ENCODE measurements at regions not wholly inside any gene's neighbourhood (a gene's known extent, or its start where the extent isn't known, plus 50 kb on each side); places are given as distances from the start of the nearest gene placed in this dataset.
"Not testable (repeated sequence)": the region's sequence is repeated elsewhere in the genome, so short reads cannot be mapped to it uniquely, and the experiment has no call there.

GRCh38 chr7:84712374-84713121, 474.3 kb downstream of the SEMA3D start:
- H3K4me1 Mint-ChIP-seq = peaks cover 13% of the 10 kb centered on the region

DNA sequence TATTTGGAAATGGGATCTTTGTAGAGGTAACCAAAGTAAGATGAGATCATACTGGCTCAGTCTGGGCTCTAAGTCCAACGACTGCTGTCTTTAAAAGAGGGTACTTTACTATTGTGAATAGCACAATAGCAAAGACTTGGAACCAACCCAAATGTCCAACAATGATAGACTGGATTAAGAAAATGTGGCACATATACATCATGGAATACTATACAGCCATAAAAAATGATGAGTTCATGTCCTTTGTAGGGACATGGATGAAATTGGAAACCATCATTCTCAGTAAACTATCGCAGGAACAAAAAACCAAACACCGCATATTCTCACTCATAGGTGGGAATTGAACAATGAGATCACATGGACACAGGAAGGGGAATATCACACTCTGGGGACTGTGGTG, 476.3 kb downstream of the SEMA3D start:
- H3K36me3 Mint-ChIP-seq; H3K4me3 Mint-ChIP-seq; H3K27me3 Mint-ChIP-seq (ENCODE audit: low read depth); DNase-seq (ENCODE audit: low spot score in 2 of 2, unreplicated experiment in 2 of 2); H3K27ac Mint-ChIP-seq; H3K9me3 Mint-ChIP-seq; H3K4me1 Mint-ChIP-seq: not testable (repeated sequence)

More at GRCh38 chr7:84712374-84713121, 474.3 kb downstream of the SEMA3D start:
- no peaks in the 10 kb centered on the region for H3K27me3 Mint-ChIP-seq (ENCODE audit: low read depth)
- DNase-seq (ENCODE audit: low spot score in 2 of 2, unreplicated experiment in 2 of 2) = no peak
- no peaks in the 10 kb centered on the region for H3K9me3 Mint-ChIP-seq
- no peak overlapping the region for H3K4me3 Mint-ChIP-seq
- no peak overlapping the region for H3K27ac Mint-ChIP-seq
- H3K36me3 Mint-ChIP-seq = no peaks in the 10 kb centered on the region
- no peak for TF ChIP-seq CTCF (IDR thresholded peaks at IDR 0.05; ENCODE audit: unreplicated experiment)

DNA sequence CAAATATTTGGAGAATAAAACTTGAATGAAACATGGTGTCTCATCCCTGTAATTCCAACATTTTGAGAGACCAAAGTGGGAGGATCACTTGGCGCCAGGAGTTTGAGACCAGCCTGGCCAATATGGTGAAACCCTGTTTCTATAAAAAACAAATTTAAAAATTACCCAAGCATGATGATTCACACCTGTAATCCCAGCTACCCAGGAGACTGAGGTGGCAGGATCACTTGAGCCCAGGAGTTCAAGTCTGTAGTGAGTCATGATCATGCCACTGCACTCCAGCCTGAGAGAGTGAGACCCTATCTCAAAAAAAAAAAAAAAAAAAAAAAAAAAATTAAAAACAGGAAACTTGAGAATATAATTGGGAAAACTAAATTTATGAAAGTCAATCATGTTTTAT, 481.1 kb downstream of the SEMA3D start:
- no peak overlapping the region for H3K27ac Mint-ChIP-seq
- peaks cover 2% of the 10 kb centered on the region for H3K36me3 Mint-ChIP-seq
- no peak for TF ChIP-seq CTCF (IDR thresholded peaks at IDR 0.05; ENCODE audit: unreplicated experiment)

DNA sequence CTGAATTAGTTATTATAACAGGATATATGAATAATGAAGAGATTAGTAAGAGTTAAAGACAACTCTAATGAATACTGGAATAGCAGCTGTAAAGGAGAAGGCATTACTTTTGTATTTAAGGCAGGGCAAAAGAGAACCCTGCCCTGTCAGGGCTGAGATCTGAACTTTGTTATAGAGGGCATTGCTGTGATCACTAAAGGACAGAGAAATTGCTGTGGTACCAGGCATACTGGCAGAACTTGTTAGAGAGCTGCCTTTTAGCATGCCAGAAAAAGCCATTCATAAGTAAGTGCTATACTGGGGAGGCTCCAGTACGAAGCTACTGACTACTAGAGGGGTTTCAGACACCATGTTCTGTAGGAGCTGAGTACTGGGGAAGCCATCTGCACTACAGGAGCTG, 481.8 kb downstream of the SEMA3D start:
- H3K9me3 Mint-ChIP-seq = peaks cover 4% of the 10 kb centered on the region
- DNase-seq (ENCODE audit: low spot score in 2 of 2, unreplicated experiment in 2 of 2) = no peak
- H3K27ac Mint-ChIP-seq = no peak overlapping the region
- H3K27me3 Mint-ChIP-seq (ENCODE audit: low read depth) = no peaks in the 10 kb centered on the region
- no peak overlapping the region for H3K4me3 Mint-ChIP-seq
- peaks cover 2% of the 10 kb centered on the region for H3K36me3 Mint-ChIP-seq
- peaks cover 6% of the 10 kb centered on the region for H3K4me1 Mint-ChIP-seq
- no peak for TF ChIP-seq CTCF (IDR thresholded peaks at IDR 0.05; ENCODE audit: unreplicated experiment)

More for the DNA sequence above, 481.1 kb downstream of the SEMA3D start:
- Mint-ChIP-seq H3K9me3 (peaks cover 4% of the 10 kb centered on the region), H3K4me1 (peaks cover 6% of the 10 kb centered on the region), H3K4me3 (no peak overlapping the region), H3K27me3 (ENCODE audit: low read depth) (no peaks in the 10 kb centered on the region)
- no peak for DNase-seq (ENCODE audit: low spot score in 2 of 2, unreplicated experiment in 2 of 2)

- Mint-ChIP-seq H3K9me3 (peaks cover 4% of the 10 kb centered on the region), H3K4me3 (no peak overlapping the region), H3K27me3 (ENCODE audit: low read depth) (no peaks in the 10 kb centered on the region), H3K27ac (no peak overlapping the region), H3K4me1 (peaks cover 6% of the 10 kb centered on the region), H3K36me3 (peaks cover 2% of the 10 kb centered on the region)
- TF ChIP-seq CTCF (IDR thresholded peaks at IDR 0.05; ENCODE audit: unreplicated experiment) = no peak
- DNase-seq (ENCODE audit: low spot score in 2 of 2, unreplicated experiment in 2 of 2) = no peak
Measured at GRCh38 chr7:84704380-84704779, 482.5 kb downstream of the SEMA3D start.

GRCh38 chr7:84701524-84702306, 485.1 kb downstream of the SEMA3D start:
- TF ChIP-seq CTCF (IDR thresholded peaks at IDR 0.05; ENCODE audit: unreplicated experiment) = no peak
- peaks cover 4% of the 10 kb centered on the region for H3K9me3 Mint-ChIP-seq
- H3K27me3 Mint-ChIP-seq (ENCODE audit: low read depth) = no peaks in the 10 kb centered on the region
- no peak overlapping the region for H3K27ac Mint-ChIP-seq
- DNase-seq (ENCODE audit: low spot score in 2 of 2, unreplicated experiment in 2 of 2) = no peak
- H3K36me3 Mint-ChIP-seq = peaks cover 2% of the 10 kb centered on the region
- peaks cover 9% of the 10 kb centered on the region for H3K4me1 Mint-ChIP-seq
- H3K4me3 Mint-ChIP-seq = no peak overlapping the region

Data from mesothelial cell of epicardium (in vitro differentiated cells).